HG02642 (cell line): ENCODE measurements at regions not wholly inside any gene's neighbourhood (a gene's known extent, or its start where the extent isn't known, plus 50 kb on each side); places are given as distances from the start of the nearest gene placed in this dataset.
A peak's percentile ranks its signal among the peaks of the same experiment; 100 is the strongest.

ENCODE experiments used
- ATAC-seq: cut with Tn5 transposase; IDR thresholded peaks from one replicate; pipeline ENCODE4 v1.9.1; 2021; ENCODE audit warnings: mild to moderate bottlenecking; ENCODE audit not compliant: unreplicated experiment, poor library complexity

DNA sequence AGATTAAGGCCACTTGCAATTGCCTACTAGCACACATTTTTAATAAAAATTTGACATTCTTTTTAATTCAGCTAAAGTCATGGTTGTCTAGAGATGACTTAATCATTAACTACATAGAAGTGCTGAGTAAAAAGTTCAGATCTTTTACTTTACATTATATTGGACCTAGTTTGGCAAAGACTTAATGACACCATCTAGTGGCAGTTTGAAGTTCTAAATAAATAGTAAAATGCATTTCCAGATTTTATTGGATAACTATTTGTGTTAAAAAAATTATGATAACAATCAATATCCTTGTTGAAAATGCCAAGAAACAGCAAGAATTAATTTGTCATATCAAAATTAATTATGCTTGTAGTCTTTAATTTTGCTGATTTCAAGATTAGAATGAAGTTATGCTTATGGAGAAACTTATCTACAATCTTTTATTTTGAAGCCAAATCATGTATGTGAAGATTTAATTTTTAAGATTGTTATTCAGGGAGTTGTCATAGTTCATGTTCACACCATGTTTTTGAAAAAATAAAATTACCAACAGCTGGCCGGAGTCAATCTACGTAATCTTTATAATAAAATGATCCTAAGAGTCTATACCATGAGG lies 69.6 kb upstream of the PJA2 start:
- no peak for ATAC-seq

DNA sequence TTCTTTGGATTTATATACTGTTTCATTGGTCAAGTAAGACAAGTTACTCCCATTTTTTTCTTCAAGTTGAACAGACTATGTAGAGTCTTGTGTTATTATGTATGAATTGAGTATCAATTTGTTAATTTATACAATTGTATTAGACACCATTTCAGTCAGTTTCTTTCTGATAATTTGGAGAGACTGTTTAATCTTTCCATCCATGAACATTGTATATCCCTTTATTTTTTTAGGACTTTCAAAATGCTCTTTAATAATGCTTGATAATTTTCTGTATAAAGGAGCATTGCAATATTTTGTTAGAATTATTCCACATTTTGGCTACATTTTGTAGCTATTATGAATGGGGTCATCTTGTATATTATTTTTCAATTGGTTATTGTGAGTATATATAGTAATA lies 69.1 kb upstream of the PJA2 start:
- ATAC-seq, result no peak

DNA sequence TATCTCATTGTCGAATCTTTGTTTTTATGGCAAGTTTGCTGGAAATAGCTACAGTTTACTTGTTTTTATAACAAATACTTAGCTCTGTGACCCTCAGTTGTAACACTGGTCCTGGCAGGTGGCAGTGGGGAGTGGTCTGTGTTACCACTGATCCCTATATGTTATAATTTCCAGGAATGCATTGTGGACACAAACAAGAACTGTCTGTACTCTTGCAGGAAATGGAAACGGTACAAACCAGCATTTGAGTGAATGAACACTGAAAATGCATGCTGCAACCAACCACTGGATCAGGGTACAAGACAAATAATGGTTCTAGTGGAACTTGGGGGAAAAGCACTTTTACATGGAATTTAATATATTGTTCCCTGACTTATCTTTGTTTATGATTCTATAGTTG lies 66.5 kb upstream of the PJA2 start:
- no peak for ATAC-seq

DNA sequence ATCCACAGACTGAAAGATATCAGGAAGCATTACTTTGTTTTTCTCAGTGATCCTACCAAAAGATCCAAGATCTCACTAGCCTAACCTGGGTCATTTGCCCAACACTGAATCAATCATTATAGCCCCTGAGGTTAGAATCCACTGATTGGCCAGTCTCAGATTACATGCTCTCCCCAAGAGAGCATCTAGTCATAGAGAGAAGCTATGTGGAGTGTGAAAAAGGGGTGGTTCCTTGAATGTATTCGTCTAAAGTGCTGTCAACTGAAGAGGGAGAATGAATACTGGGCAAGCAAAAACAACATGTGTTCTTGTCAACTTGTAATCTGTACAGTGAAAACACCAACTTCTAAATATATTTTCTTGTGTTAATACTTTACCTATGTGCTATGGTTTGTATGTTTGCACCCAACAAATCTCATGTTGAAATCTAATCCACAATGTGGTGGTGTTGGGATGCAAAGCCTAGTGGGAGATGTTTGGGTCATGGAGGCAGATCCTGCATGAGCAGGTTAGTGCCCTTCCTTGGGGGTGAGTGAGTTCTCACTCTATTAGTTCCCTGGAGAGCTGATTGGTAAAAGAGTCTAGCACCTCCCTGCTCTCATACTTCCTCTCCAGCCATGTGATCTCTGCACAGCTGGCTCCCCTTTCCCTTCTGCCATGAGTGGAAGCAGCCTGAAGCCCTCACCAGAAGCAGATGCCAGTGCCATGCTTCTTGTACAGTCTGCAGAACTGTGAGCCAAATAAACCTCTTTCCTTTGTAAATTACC lies 60.3 kb upstream of the PJA2 start:
- no peak for ATAC-seq

DNA sequence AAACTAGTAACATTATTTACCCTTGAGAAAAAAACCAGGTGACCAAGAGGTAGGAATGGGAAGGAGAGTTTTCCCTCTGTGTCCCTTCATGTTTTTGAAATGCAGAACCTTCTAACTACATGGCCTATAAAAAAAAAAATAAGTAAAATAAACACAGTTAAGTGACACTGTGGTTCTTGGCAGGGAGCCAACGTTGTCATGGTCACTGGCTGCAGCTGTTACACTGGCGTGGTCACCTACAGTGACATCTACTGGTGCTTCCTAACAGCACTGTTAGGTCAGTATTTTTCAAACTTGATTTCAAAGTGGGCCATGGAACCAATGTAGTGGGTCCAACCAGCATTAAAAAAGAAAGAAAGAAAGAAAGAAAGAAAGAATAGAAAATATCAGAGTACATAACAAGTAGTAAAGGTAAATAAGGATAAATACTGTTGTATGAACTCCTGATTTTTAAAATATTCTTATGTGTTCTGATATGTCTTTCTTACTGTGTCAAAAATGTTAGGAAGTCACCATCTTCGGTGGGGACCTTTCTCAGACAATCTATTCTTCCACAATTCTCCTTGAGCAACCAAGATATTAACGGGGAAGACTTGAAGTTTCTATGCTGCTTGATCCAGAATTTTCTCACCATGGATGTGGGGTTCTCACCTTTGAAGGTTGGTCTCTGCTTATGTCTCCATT lies 59.1 kb upstream of the PJA2 start:
- ATAC-seq, result peak; percentile 96

DNA sequence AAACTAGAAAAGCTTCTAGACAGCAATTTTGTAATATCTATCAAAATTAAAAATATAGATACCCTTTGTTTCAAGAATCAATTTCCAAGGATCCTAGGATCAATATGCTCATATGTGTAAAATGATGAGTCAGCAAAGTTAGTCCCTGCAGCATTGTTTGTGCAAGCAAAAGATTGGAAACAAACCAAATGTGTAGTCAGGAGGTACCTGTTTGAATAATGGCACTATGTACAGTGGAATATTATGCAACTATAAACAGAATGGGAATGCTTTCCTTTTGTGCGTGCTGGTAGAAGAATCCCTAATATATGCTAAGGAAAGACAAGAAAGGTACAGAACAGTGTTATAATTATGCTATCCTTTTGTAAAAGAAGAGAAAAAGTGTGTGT lies 58.5 kb upstream of the PJA2 start:
- ATAC-seq, result no peak

DNA sequence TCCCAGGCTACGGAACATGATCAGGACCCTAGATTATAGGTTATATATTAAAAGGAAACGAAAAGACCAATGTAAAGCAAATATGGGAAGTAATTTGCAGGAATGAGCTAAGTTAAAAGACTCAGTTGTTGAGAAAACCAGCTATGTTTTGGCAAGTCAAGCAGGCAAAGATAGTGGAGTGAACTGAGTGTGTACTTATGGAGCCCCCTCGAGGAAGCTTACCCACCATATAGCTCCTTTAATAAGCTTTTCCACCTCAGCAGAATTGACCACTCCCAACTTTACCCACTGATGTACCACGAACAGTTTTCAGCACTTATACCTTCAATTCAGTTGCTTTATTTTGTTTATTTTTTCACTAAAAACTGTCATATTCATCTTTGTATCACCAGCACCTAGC lies 57.3 kb upstream of the PJA2 start:
- ATAC-seq, result no peak
